B cell (primary cell): ENCODE measurements at regions not wholly inside any gene's neighbourhood (a gene's known extent, or its start where the extent isn't known, plus 50 kb on each side); places are given as distances from the start of the nearest gene placed in this dataset.
"Not testable (repeated sequence)": the region's sequence is repeated elsewhere in the genome, so short reads cannot be mapped to it uniquely, and the experiment has no call there.

Experiments
- CTCF ChIP-seq: fragments of 200-600 bp; IDR thresholded peaks from one replicate; pipeline ENCODE4 v1.8.0; 2022; ENCODE audit warnings: antibody characterized with exemption, mild to moderate bottlenecking
- EZH2 ChIP-seq: IDR thresholded peaks from 2 replicates; pipeline ENCODE4 v1.6.1; 2012; ENCODE audit warnings: borderline replicate concordance, low read depth, mild to moderate bottlenecking, moderate library complexity, low read length; ENCODE audit not compliant: insufficient read depth, poor library complexity, severe bottlenecking

DNA sequence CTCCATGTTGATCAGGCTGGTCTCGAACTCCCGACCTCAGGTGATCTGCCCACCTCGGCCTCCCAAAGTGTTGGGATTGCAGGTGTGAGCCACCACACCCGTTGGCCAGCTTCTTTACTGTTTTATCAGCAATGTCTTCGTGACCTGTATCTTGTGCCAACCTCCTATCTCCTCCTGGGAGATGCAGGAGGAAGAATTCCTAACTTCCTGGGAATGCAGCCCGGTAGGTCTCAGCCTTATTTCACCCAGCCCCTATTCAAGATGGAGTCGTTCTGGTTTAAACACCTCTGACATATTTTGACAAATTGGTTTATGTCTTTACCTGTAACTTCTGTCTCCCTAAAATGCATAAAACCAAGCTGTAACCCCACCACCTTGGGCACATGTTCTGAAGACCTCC, 491.3 kb upstream of the AUTS2 start:
- TF ChIP-seq CTCF, EZH2: not testable (repeated sequence)
